SK-N-SH (cell line): ENCODE measurements at regions not wholly inside any gene's neighbourhood (a gene's known extent, or its start where the extent isn't known, plus 50 kb on each side); places are given as distances from the start of the nearest gene placed in this dataset.

Experiments
- CTCF ChIA-PET: fragments of 300-600, 350-600 bp; formaldehyde crosslinking; extraction: SDS; loops from one replicate; lab custom pipeline; 2021; lab: Yijun Ruan, JAX
- POLR2A ChIA-PET: fragments of 350-600 bp; sonication (Branson Sonifier 250); formaldehyde crosslinking; extraction: SDS; loops from one replicate; lab custom pipeline; 2020; ENCODE audit warnings: antibody characterized with exemption, inconsistent platforms; lab: Yijun Ruan, JAX
- DNase-seq: peaks from one replicate; pipeline ENCODE4 v3.0.0; 2012
- H2AFZ ChIP-seq: fragments of 200-600 bp; sonication (generic); 2 replicates; pipeline ENCODE4 v1.8.1; 2016; ENCODE audit warnings: antibody characterized with exemption, mild to moderate bottlenecking, low read depth
- H3F3A ChIP-seq: fragments of 200-600 bp; sonication (generic); replicated peaks from 2 replicates; pipeline ENCODE3; 2016; ENCODE audit warnings: antibody characterized with exemption, mild to moderate bottlenecking; ENCODE audit not compliant: insufficient read depth
- H3K27ac ChIP-seq, 2 experiments: fragments of 200-500 bp in 1 of 2; fragments of 200-600 bp in 1 of 2; sonication (Bioruptor generic) in 1 of 2; sonication (generic), shearing (Covaris generic) in 1 of 2; 2 replicates each; pipeline versions ENCODE4 v1.5.1 to v1.6.1; 2014 to 2016; ENCODE audit warnings: low read depth in 2 of 2, inconsistent platforms in 1 of 2, low read length in 1 of 2, mild to moderate bottlenecking in 1 of 2, mixed read lengths in 1 of 2
- H3K27me3 ChIP-seq: fragments of 200-600 bp; sonication (generic), shearing (Covaris generic); 2 replicates; pipeline ENCODE4 v1.6.1; 2016; ENCODE audit warnings: mixed run types; ENCODE audit not compliant: insufficient read depth
- H3K36me3 ChIP-seq, 2 experiments: fragments of 200-500 bp in 1 of 2; fragments of 200-600 bp in 1 of 2; sonication (Bioruptor generic) in 1 of 2; sonication (generic) in 1 of 2; replicated peaks in 1 of 2; 2 replicates each; pipeline versions ENCODE3 to v1.5.1; 2014 to 2016; ENCODE audit warnings: low read length in 1 of 2, mild to moderate bottlenecking in 1 of 2; ENCODE audit not compliant: insufficient read depth in 2 of 2, control insufficient read depth in 1 of 2
- H3K4me1 ChIP-seq, 2 experiments: fragments of 200-500 bp in 1 of 2; fragments of 200-600 bp in 1 of 2; sonication (Bioruptor generic) in 1 of 2; sonication (generic), shearing (Covaris generic) in 1 of 2; 2 replicates each; pipeline versions ENCODE4 v1.5.1 to v1.6.1; 2014 to 2016; ENCODE audit warnings: low read depth in 1 of 2, low read length in 1 of 2, mixed run types in 1 of 2; ENCODE audit not compliant: insufficient read depth in 2 of 2, control insufficient read depth in 1 of 2
- H3K4me2 ChIP-seq: fragments of 200-600 bp; sonication (generic), shearing (Covaris generic); 2 replicates; pipeline ENCODE4 v1.6.1; 2017; ENCODE audit warnings: mixed run types
- H3K4me3 ChIP-seq, 2 experiments: fragments of 200-500 bp in 1 of 2; fragments of 200-600 bp in 1 of 2; sonication (Bioruptor generic) in 1 of 2; sonication (generic), shearing (Covaris generic) in 1 of 2; 2 replicates each; pipeline versions ENCODE4 v1.5.1 to v1.8.1; 2014 to 2016; ENCODE audit warnings: low read depth in 2 of 2, inconsistent platforms in 1 of 2, low read length in 1 of 2, mild to moderate bottlenecking in 1 of 2, mixed read lengths in 1 of 2, moderate library complexity in 1 of 2
- H3K79me2 ChIP-seq: fragments of 200-600 bp; sonication (generic); 2 replicates; pipeline ENCODE4 v1.8.1; 2017; ENCODE audit warnings: mild to moderate bottlenecking; ENCODE audit not compliant: insufficient read depth
- H3K9ac ChIP-seq: fragments of 200-600 bp; sonication (generic); 2 replicates; pipeline ENCODE4 v1.6.1; 2017; ENCODE audit warnings: mixed run types
- H3K9me2 ChIP-seq: fragments of 200-600 bp; sonication (generic); 2 replicates; pipeline ENCODE4 v1.6.1; 2017; ENCODE audit warnings: mixed run types
- H3K9me3 ChIP-seq: fragments of 200-600 bp; sonication (generic); 2 replicates; pipeline ENCODE4 v1.6.1; 2017; ENCODE audit warnings: mixed run types, mild to moderate bottlenecking, moderate library complexity
- H4K20me1 ChIP-seq: fragments of 200-600 bp; sonication (generic); 2 replicates; pipeline ENCODE4 v1.6.1; 2017; ENCODE audit warnings: mild to moderate bottlenecking, mixed run types; ENCODE audit not compliant: insufficient read depth
- CHD2 ChIP-seq: fragments of 150-350 bp; IDR thresholded peaks from 2 replicates; pipeline ENCODE4 v1.6.1; 2018; ENCODE audit warnings: low read length; ENCODE audit not compliant: partially characterized antibody
- FOSL2 ChIP-seq: IDR thresholded peaks from 2 replicates; pipeline ENCODE4 v1.4.0; 2012; ENCODE audit warnings: low read depth, mild to moderate bottlenecking, moderate library complexity, borderline replicate concordance
- JUND ChIP-seq: IDR thresholded peaks from 2 replicates; pipeline ENCODE4 v1.4.0; 2012
- MEF2A ChIP-seq: IDR thresholded peaks from 2 replicates; pipeline ENCODE4 v1.4.0; 2012; ENCODE audit warnings: low read depth, borderline replicate concordance
- MXI1 ChIP-seq: IDR thresholded peaks from 2 replicates; pipeline ENCODE4 v1.6.1; 2012; ENCODE audit warnings: mild to moderate bottlenecking, low read depth, low read length, improper control_type of control experiment
- RCOR1 ChIP-seq: fragments of 150-350 bp; IDR thresholded peaks from 2 replicates; pipeline ENCODE4 v1.6.1; 2017; ENCODE audit warnings: antibody characterized with exemption, low read length
- SMC3 ChIP-seq: IDR thresholded peaks from 2 replicates; pipeline ENCODE4 v1.6.1; 2012; ENCODE audit warnings: low read depth, low read length, improper control_type of control experiment
- WGBS: methylation state at CpG from one replicate; pipeline ENCODE4 v1.1.6; 2017; ENCODE audit warnings: low lambda C conversion rate; 5-methylcytosine and 5-hydroxymethylcytosine counted together
- TF ChIP-seq, protein P1 (sequence below): IDR thresholded peaks from 2 replicates; pipeline ENCODE4 v1.4.0; 2012; ENCODE audit warnings: low read depth, borderline replicate concordance
- TF ChIP-seq, protein P2 (sequence below): IDR thresholded peaks from 2 replicates; pipeline ENCODE4 v1.4.0; 2012; ENCODE audit warnings: low read depth
- TF ChIP-seq, protein P3 (sequence below): IDR thresholded peaks from 2 replicates; pipeline ENCODE4 v1.4.0; 2012; ENCODE audit warnings: low read depth, borderline replicate concordance

- no peak overlapping the region for H3K4me3 ChIP-seq
- H3K4me2 ChIP-seq: no peak overlapping the region
- H3K36me3 ChIP-seq: no peaks in the 10 kb centered on the region
- no peaks in the 10 kb centered on the region for H3K9me2 ChIP-seq
- CTCF ChIA-PET: no interaction called here
- no peak overlapping the region for H3K9ac ChIP-seq
- POLR2A ChIA-PET: no interaction called here
- no peaks in the 10 kb centered on the region for H3K79me2 ChIP-seq
- no peak for TF ChIP-seq CHD2
- H3K4me1 ChIP-seq: no peaks in the 10 kb centered on the region
- no CpG with 5 or more reads among the region's 1 CpG for WGBS
- no peaks in the 10 kb centered on the region for H3F3A ChIP-seq
- DNase-seq: no peak
- H3K9me3 ChIP-seq: no peaks in the 10 kb centered on the region
- no peak overlapping the region for H2AFZ ChIP-seq
- no peak overlapping the region for H3K27ac ChIP-seq
- no peaks in the 10 kb centered on the region for H3K27me3 ChIP-seq
- no peaks in the 10 kb centered on the region for H4K20me1 ChIP-seq
Observed at GRCh38 chr1:30151826-30152225, 571.6 kb downstream of the MATN1 start.

DNA sequence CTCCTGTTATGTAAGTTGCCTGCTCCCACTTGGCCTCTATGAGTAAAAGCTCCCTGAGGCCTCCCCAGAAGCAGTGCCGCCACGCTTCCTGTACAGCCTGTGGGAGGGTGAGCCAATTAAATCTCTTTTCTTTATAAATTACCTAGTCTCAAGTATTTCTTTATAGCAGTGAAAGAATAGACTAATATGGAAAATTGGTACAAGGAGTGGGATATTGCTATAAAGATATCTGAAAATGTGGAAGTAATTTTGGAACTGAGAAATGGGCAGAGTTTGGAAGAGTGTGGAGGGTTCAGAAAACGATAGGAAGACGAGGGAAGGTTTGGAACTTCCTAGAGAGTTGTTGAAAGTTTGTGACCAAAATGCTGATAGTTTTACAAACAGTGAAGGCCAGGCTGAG, 572.3 kb downstream of the MATN1 start:
- TF ChIP-seq, protein P1, sequence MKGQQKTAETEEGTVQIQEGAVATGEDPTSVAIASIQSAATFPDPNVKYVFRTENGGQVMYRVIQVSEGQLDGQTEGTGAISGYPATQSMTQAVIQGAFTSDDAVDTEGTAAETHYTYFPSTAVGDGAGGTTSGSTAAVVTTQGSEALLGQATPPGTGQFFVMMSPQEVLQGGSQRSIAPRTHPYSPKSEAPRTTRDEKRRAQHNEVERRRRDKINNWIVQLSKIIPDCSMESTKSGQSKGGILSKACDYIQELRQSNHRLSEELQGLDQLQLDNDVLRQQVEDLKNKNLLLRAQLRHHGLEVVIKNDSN: no peak
- TF ChIP-seq, protein P2, sequence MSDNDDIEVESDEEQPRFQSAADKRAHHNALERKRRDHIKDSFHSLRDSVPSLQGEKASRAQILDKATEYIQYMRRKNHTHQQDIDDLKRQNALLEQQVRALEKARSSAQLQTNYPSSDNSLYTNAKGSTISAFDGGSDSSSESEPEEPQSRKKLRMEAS: no peak
- TF ChIP-seq FOSL2 (no peak), JUND (no peak), MEF2A (no peak), RCOR1 (no peak), SMC3 (no peak), MXI1 (no peak)
- TF ChIP-seq, protein P3, sequence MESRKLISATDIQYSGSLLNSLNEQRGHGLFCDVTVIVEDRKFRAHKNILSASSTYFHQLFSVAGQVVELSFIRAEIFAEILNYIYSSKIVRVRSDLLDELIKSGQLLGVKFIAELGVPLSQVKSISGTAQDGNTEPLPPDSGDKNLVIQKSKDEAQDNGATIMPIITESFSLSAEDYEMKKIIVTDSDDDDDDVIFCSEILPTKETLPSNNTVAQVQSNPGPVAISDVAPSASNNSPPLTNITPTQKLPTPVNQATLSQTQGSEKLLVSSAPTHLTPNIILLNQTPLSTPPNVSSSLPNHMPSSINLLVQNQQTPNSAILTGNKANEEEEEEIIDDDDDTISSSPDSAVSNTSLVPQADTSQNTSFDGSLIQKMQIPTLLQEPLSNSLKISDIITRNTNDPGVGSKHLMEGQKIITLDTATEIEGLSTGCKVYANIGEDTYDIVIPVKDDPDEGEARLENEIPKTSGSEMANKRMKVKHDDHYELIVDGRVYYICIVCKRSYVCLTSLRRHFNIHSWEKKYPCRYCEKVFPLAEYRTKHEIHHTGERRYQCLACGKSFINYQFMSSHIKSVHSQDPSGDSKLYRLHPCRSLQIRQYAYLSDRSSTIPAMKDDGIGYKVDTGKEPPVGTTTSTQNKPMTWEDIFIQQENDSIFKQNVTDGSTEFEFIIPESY: no peak
- TF ChIP-seq, all 33 proteins: peak for 0
- 21% methylated on average over 4 of the region's 4 CpGs for WGBS
- H3K9me2 ChIP-seq: no peaks in the 10 kb centered on the region
- H2AFZ ChIP-seq: no peak overlapping the region
- no peak overlapping the region for H3K9ac ChIP-seq
- H3K79me2 ChIP-seq: no peaks in the 10 kb centered on the region
- no peak overlapping the region for H3K27ac ChIP-seq
- no peaks in the 10 kb centered on the region for H3K36me3 ChIP-seq
- H3K4me1 ChIP-seq: no peaks in the 10 kb centered on the region
- ChIA-PET CTCF (no interaction called here), POLR2A (no interaction called here)
- no peaks in the 10 kb centered on the region for H4K20me1 ChIP-seq
- no peak overlapping the region for H3K4me2 ChIP-seq
- no peaks in the 10 kb centered on the region for H3K27me3 ChIP-seq
- DNase-seq: no peak
- H3K9me3 ChIP-seq: no peaks in the 10 kb centered on the region
- H3F3A ChIP-seq: no peaks in the 10 kb centered on the region
- no peak overlapping the region for H3K4me3 ChIP-seq
